ENCODE measurements at regions not wholly inside any gene's neighbourhood (a gene's known extent, or its start where the extent isn't known, plus 50 kb on each side); places are given as distances from the start of the nearest gene placed in this dataset.
"Not testable (repeated sequence)": the region's sequence is repeated elsewhere in the genome, so short reads cannot be mapped to it uniquely, and the experiment has no call there.

- TF ChIP-seq CTCF (IDR thresholded peaks at IDR 0.05) = no peak
- Mint-ChIP-seq H3K4me1 (ENCODE audit: low read depth) (no peaks in the 10 kb centered on the region), H3K4me3 (ENCODE audit: unreplicated experiment) (no peak overlapping the region), H3K27me3 (ENCODE audit: low read depth) (peaks cover 18% of the 10 kb centered on the region), H3K9me3 (ENCODE audit: low read depth) (no peaks in the 10 kb centered on the region), H3K27ac (ENCODE audit: unreplicated experiment) (no peak overlapping the region), H3K36me3 (ENCODE audit: low read depth) (no peaks in the 10 kb centered on the region)
- DNase-seq (ENCODE audit: low spot score) = no peak
Observed at GRCh38 chr11:123323568-123323967, 106.5 kb upstream of the GRAMD1B start.

GRCh38 chr11:123321636-123322035 is 108.4 kb upstream of the GRAMD1B start:
- Mint-ChIP-seq H3K27me3 (ENCODE audit: low read depth) (peaks cover 25% of the 10 kb centered on the region), H3K9me3 (ENCODE audit: low read depth) (no peaks in the 10 kb centered on the region), H3K36me3 (ENCODE audit: low read depth) (no peaks in the 10 kb centered on the region), H3K4me3 (ENCODE audit: unreplicated experiment) (no peak overlapping the region), H3K4me1 (ENCODE audit: low read depth) (no peaks in the 10 kb centered on the region), H3K27ac (ENCODE audit: unreplicated experiment) (no peak overlapping the region)
- no peak for TF ChIP-seq CTCF (IDR thresholded peaks at IDR 0.05)
- no peak for DNase-seq (ENCODE audit: low spot score)

- H3K4me1 Mint-ChIP-seq (ENCODE audit: low read depth) = no peaks in the 10 kb centered on the region
- peaks cover 31% of the 10 kb centered on the region for H3K27me3 Mint-ChIP-seq (ENCODE audit: low read depth)
- no peak for DNase-seq (ENCODE audit: low spot score)
- H3K9me3 Mint-ChIP-seq (ENCODE audit: low read depth) = no peaks in the 10 kb centered on the region
- H3K27ac Mint-ChIP-seq (ENCODE audit: unreplicated experiment) = no peak overlapping the region
- H3K4me3 Mint-ChIP-seq (ENCODE audit: unreplicated experiment) = no peak overlapping the region
- H3K36me3 Mint-ChIP-seq (ENCODE audit: low read depth) = no peaks in the 10 kb centered on the region
- no peak for TF ChIP-seq CTCF (IDR thresholded peaks at IDR 0.05)
Observed at GRCh38 chr11:123318623-123319022, 111.4 kb upstream of the GRAMD1B start.

- H3K27me3 Mint-ChIP-seq (ENCODE audit: low read depth) = peaks cover 31% of the 10 kb centered on the region
- not testable (repeated sequence) for DNase-seq (ENCODE audit: low spot score); H3K4me3 Mint-ChIP-seq (ENCODE audit: unreplicated experiment); H3K27ac Mint-ChIP-seq (ENCODE audit: unreplicated experiment); H3K4me1 Mint-ChIP-seq (ENCODE audit: low read depth); H3K36me3 Mint-ChIP-seq (ENCODE audit: low read depth); H3K9me3 Mint-ChIP-seq (ENCODE audit: low read depth)
Observed at GRCh38 chr11:123318132-123318531, 111.9 kb upstream of the GRAMD1B start.

GRCh38 chr11:123316003-123316402 is 114.1 kb upstream of the GRAMD1B start:
- Mint-ChIP-seq H3K36me3 (ENCODE audit: low read depth) (no peaks in the 10 kb centered on the region), H3K27ac (ENCODE audit: unreplicated experiment) (no peak overlapping the region), H3K9me3 (ENCODE audit: low read depth) (no peaks in the 10 kb centered on the region), H3K4me1 (ENCODE audit: low read depth) (no peaks in the 10 kb centered on the region), H3K4me3 (ENCODE audit: unreplicated experiment) (no peak overlapping the region), H3K27me3 (ENCODE audit: low read depth) (peaks cover 30% of the 10 kb centered on the region)
- no peak for DNase-seq (ENCODE audit: low spot score)
- TF ChIP-seq CTCF (IDR thresholded peaks at IDR 0.05) = no peak

GRCh38 chr11:123314972-123315371 is 115.1 kb upstream of the GRAMD1B start:
- H3K9me3 Mint-ChIP-seq (ENCODE audit: low read depth) = no peaks in the 10 kb centered on the region
- H3K27me3 Mint-ChIP-seq (ENCODE audit: low read depth) = peaks cover 24% of the 10 kb centered on the region
- no peaks in the 10 kb centered on the region for H3K36me3 Mint-ChIP-seq (ENCODE audit: low read depth)
- H3K27ac Mint-ChIP-seq (ENCODE audit: unreplicated experiment) = no peak overlapping the region
- DNase-seq (ENCODE audit: low spot score) = no peak
- no peaks in the 10 kb centered on the region for H3K4me1 Mint-ChIP-seq (ENCODE audit: low read depth)
- no peak for TF ChIP-seq CTCF (IDR thresholded peaks at IDR 0.05)
- no peak overlapping the region for H3K4me3 Mint-ChIP-seq (ENCODE audit: unreplicated experiment)
